ENCODE measurements at regions not wholly inside any gene's neighbourhood (a gene's known extent, or its start where the extent isn't known, plus 50 kb on each side); places are given as distances from the start of the nearest gene placed in this dataset.

DNA sequence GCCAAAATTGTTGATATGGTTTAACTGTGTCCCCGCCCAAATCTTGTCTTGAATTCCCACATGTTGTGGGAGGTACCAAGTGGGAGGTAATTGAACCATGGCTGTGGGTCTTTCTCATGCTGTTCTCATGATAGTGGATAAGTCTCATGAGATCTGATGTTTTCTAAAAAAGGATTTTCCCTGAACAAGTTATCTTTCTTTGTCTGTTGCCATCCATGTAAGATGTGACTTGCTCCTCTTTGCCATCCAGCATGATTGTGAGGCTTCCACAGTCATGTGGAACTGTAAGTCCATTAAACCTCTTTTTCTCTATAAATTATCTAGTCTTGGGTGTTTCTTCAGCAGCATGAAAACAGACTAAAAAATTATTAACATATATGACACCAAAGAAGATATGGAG, 986.7 kb upstream of the MIR17HG start:
- no peak for DNase-seq

GRCh38 chr13:90362707-90363106, 984.8 kb upstream of the MIR17HG start:
- no peak for DNase-seq

- DNase-seq: peak; percentile 44
Measured at GRCh38 chr13:90365130-90365529, 982.4 kb upstream of the MIR17HG start.

- no peak for DNase-seq
Measured at GRCh38 chr13:90374168-90374567, 973.3 kb upstream of the MIR17HG start.

- no peak for DNase-seq
Measured at GRCh38 chr13:90375851-90376250, 971.6 kb upstream of the MIR17HG start.

DNA sequence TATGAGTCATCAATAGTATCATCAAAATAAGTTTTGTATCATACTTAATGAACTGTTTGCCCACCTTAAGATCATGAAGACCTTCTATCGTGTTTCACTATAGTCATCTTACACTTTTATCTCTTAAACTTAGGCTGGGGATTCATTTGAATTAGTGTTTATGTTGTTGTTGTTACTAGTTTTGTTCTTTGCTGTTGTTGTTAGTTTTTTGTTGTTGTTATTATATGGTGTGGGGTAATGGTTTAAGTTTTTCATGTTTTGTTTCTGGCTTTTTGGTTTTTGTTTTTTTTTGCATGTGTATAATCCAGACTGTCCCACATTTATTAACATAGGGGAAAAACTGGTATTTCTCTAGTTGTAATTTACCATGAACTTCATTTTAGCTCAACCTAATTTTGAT, 965.1 kb upstream of the MIR17HG start:
- no peak for DNase-seq

GRCh38 chr13:90385781-90386489, 961.6 kb upstream of the MIR17HG start:
- DNase-seq: no peak

DNA sequence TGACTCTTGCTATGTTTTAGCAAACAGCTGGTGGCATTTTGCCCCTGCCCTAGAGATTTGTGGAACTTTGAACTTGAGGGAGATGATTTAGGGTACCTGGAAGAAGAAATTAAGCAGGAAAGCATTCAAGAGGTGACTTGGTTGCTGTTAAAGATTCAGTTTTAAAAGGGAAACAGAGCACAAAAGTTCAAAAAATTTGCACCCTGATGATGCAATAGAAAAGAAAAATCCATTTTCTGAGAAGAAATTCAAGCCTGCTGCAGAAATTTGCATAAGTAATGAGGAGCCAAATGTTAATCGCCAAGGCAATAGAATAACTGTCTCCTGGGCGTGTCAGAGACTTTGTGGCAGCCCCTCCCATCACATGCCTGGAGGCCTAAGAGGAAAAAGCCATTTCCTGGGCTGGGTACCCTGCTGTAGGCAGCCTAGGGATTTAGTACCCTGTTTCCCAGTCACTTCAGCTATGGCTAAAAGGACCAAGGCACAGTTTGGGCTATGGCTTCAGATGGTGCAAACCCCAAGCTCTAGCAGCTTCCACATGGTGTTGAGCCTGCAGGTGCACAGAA, 958.5 kb upstream of the MIR17HG start:
- DNase-seq: no peak

DNA sequence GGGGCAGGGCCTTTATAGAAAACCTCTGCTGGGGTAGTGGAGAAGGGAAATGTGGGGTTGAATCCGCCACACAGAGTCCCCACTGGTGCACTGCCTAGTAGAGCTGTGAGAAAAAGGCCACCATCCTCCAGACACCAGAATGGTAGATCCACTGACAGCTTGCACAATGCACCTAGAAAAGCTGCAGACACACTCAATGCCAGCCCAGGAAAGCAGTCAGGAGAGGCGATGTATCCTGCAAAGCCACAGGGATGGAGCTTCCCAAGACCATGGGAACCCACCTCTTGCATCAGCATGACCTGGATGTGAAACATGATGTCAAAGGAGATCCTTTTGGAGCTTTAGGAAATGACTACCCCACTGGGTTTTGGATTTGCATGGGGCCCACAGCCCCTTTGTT, 958.0 kb upstream of the MIR17HG start:
- DNase-seq: no peak

DNA sequence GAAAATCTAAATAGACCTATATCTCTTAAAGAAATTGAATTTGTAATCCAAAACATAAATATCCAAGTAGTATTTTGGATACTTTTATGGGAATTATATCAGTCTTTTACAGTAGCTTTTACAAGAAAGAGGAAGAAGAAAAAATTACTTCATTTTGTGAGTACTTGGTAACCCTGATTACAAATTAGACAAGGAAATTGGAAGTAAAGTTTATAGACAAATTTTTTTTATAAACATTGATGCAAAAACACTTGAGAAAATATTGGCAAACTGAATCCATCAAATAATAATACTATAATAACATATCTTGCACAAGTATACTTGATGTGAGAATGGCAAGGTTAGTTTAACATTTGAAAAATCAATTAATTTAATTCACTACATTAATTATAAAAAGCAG, 954.1 kb upstream of the MIR17HG start:
- no peak for DNase-seq

- DNase-seq: no peak
Measured at GRCh38 chr13:90395348-90395747, 952.1 kb upstream of the MIR17HG start.

DNA sequence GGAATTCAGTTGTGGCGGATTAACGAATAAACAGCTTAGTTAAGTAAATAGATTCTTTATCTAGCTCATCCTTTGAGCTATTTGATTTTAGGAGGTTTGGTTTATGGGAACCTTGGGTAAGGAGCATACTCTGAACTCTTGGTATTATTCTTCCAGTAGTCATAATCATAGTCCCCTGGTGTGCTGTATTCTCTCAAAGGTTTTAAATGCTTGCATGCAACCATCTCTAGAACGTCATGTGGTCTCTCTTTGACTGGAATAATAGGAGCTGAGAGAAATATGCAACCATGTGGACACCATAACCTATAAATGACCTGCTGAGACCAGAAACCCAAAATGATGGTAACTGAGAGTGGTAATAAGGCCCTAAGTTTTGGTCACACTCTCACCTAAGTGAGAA, 951.6 kb upstream of the MIR17HG start:
- no peak for DNase-seq

DNA sequence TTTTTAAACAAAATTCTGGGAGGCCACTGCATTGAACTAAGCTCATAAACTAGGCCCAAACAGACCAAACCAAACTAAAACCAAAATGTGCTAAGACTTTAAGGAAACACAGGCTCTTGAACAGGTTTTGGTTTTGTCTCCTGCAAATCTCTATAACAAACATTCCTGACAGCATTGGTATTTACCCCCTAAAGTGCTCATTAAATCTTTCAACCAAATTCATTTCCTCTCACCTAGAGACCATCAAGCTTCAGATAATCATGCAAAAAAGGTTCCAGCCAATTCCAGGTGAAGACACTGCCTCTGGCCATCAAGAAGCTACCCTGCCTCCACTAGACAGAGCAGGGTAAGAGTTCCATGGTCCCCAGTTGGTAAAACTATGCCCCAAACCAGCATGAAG, 951.2 kb upstream of the MIR17HG start:
- no peak for DNase-seq

DNA sequence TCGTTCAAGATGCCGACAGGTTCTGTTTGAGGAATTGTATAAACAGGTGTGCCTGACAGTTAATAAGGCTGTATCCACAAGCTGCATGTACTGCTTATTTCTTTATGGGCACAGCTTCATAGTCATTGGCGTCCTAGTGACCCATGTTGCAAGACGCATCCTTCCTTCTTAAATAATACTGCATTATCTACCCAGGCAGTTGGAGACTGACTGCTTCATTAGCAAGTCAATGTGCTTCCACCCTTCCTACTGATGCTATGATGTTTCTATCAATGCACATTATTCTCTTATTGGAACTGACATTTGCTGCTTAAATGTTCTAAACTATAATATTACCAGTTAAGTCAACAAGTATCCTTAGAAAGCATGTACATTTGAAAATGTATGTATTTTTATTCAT, 950.0 kb upstream of the MIR17HG start:
- no peak for DNase-seq

DNA sequence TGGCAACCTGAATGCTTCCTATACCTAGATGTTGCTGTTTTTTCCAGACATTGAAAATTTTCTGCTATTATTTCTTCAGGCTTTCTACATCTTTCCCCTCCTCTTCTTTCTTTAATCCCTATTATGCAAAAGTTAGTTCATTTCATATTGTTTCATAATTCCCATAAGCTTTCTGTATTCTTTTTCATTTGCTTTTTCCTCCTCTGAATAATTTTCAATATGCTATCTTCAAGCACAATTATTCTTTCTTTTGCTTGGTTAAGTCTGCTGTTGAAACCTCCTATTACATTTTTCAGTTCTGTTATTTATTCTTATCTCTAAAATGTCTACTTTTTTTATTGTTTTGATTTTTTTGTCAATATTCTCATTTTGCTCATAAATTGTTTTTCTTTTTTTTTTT, 947.1 kb upstream of the MIR17HG start:
- no peak for DNase-seq

DNA sequence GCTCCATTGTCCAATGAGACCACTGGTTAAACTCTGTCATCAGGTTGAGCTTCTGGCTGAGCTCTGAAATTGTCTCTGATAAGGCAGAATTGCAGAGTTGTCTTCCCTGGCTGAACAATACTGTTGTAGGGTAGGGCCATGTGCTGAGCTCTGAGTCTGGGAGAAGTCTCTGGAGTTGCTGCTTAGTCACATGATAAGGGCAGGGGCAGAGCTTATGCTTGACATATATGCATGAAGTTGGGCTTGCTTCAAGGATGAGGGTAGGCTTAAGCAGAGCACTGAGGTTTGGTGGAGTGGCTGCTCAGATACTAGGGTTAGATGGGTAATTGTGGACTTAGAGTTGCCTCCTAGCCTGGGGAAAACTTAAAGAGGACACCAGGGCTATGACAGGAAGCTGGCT, 946.3 kb upstream of the MIR17HG start:
- DNase-seq: no peak

DNA sequence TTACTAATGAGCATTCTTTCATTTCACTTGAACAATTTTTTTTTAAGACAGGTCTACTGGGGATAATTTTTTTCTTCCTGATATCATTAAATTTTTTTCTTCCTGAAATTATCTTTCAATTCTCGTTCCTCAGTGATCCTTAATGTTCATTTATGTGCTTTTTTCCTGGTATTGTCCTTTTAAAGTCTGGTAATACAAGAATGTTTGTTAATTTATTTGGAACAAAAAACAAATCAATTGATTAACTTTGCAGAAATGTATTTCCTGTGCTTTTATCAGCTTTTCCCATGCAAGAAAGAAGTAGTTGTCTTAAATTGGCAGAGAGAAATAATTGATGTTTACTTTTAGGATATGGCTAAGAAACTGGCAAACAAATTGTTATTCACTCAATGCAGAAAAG, 945.4 kb upstream of the MIR17HG start:
- DNase-seq: no peak

DNA sequence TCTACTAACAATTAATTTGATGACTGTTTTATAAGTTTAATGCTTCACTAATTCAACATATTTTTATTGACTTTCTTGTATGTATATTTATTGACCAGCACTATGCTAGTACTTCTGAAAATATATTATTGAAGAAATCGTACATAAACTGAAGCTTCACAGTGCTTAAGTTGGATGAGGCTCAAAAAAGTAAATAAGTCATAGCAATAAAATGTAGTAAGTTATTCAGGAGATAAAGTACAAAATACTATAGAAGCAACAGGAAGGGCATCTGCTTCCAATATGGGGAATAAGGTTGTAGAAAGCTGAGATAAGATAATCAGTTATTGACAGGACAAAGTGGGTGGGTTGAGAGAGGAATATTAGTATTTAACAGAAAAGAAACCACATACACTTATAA, 944.9 kb upstream of the MIR17HG start:
- no peak for DNase-seq

GRCh38 chr13:90403330-90404082, 944.0 kb upstream of the MIR17HG start:
- no peak for DNase-seq

DNA sequence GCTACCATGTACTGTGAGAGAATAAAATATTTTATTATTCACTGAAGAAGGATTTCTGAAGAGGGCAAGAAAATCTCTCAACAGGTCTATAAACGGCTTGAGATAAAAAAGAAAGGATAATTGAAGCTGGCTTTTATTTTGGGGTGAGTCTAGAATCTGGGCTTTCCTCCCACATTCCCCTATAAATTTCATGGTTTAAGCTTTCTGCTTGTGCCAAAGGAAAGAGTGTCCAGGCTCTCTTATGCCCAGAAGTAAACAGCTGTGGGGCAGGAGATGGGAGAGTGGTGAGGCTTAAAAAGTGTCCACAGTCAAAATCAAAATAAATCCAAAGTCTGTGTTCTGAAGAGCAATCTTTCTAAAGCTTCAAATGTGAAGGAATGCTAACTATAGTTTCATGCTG, 942.2 kb upstream of the MIR17HG start:
- peak; percentile 75 for DNase-seq

DNA sequence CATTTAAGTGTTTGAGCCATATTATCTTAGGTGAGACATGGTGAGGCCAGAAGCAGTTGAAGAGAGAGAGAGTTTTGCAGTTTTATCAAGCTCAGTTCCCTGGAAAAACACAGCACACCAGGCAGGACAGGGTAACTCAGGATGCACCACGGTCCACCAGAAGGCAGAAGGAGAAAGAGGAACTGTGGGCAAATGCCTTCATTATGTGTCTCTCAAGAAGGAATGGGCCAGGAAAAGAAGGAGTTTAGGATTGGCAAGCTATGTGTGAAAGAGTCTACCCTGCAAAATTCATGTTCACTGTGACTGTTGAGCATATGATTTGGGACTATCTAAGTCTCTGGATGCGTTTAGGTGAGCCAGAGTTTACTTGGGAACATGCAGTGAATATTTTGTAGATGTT, 934.5 kb upstream of the MIR17HG start:
- DNase-seq: no peak

- no peak for DNase-seq
Measured at GRCh38 chr13:90413548-90413947, 933.9 kb upstream of the MIR17HG start.

GRCh38 chr13:90414691-90415596, 932.5 kb upstream of the MIR17HG start:
- DNase-seq: peak; percentile 47

Measured in tongue (tissue), 1 donor.